H9 (cell line): ENCODE measurements at regions not wholly inside any gene's neighbourhood (a gene's known extent, or its start where the extent isn't known, plus 50 kb on each side); places are given as distances from the start of the nearest gene placed in this dataset.

Source experiments
- DNase-seq: peaks from one replicate; pipeline ENCODE4 v3.0.0-alpha.2; 2017
- H2AFZ ChIP-seq: one replicate; pipeline ENCODE4 v1.6.1; 2013; ENCODE audit warnings: mild to moderate bottlenecking, low read length, control low read depth, moderate library complexity
- H2AK5ac ChIP-seq: 2 replicates; pipeline ENCODE4 v1.6.1; 2013; ENCODE audit warnings: low read length, control low read depth, mixed read lengths; ENCODE audit not compliant: insufficient read length
- H2BK120ac ChIP-seq: one replicate; pipeline ENCODE4 v1.6.1; 2013; ENCODE audit warnings: low read depth, mild to moderate bottlenecking, low read length, control low read depth, inconsistent platforms; ENCODE audit not compliant: poor library complexity, severe bottlenecking
- H2BK12ac ChIP-seq: 2 replicates; pipeline ENCODE4 v1.6.1; 2013; ENCODE audit warnings: low read length, control low read depth, mixed read lengths, low read depth; ENCODE audit not compliant: insufficient read length
- H2BK15ac ChIP-seq: 2 replicates; pipeline ENCODE4 v1.6.1; 2013; ENCODE audit warnings: low read depth, low read length, control low read depth
- H2BK20ac ChIP-seq: one replicate; pipeline ENCODE4 v1.6.1; 2013; ENCODE audit warnings: low read depth, mild to moderate bottlenecking, low read length, control low read depth, inconsistent platforms; ENCODE audit not compliant: poor library complexity, severe bottlenecking
- H2BK5ac ChIP-seq: 2 replicates; pipeline ENCODE4 v1.6.1; 2013; ENCODE audit warnings: low read length, control low read depth, mixed read lengths; ENCODE audit not compliant: insufficient read length
- H3K14ac ChIP-seq: 2 replicates; pipeline ENCODE4 v1.6.1; 2013; ENCODE audit warnings: low read length, control low read depth; ENCODE audit not compliant: insufficient read depth
- H3K18ac ChIP-seq: 2 replicates; pipeline ENCODE4 v1.6.1; 2013; ENCODE audit warnings: low read depth, mild to moderate bottlenecking, mixed read lengths, low read length, control low read depth; ENCODE audit not compliant: insufficient read length
- H3K23ac ChIP-seq: 2 replicates; pipeline ENCODE4 v1.6.1; 2013; ENCODE audit warnings: low read length, control low read depth, mixed read lengths, low read depth; ENCODE audit not compliant: insufficient read length
- H3K23me2 ChIP-seq: 2 replicates; pipeline ENCODE4 v1.6.1; 2013; ENCODE audit warnings: low read depth, mild to moderate bottlenecking, mixed read lengths, low read length, control low read depth; ENCODE audit not compliant: insufficient read length, poor library complexity, severe bottlenecking
- H3K27ac ChIP-seq: 2 replicates; pipeline ENCODE4 v1.5.1; 2013; ENCODE audit warnings: low read length, control low read depth, mixed read lengths, low read depth; ENCODE audit not compliant: insufficient read length
- H3K27me3 ChIP-seq: 2 replicates; pipeline ENCODE4 v1.6.1; 2013; ENCODE audit warnings: low read length, control low read depth, inconsistent platforms; ENCODE audit not compliant: insufficient read depth
- H3K4ac ChIP-seq: 2 replicates; pipeline ENCODE4 v1.6.1; 2013; ENCODE audit warnings: low read depth, mild to moderate bottlenecking, control low read depth, inconsistent platforms, low read length, moderate library complexity
- H3K4me1 ChIP-seq: 2 replicates; pipeline ENCODE4 v1.6.1; 2013; ENCODE audit warnings: low read length, control low read depth, inconsistent platforms; ENCODE audit not compliant: insufficient read depth
- H3K4me2 ChIP-seq: 2 replicates; pipeline ENCODE4 v1.6.1; 2013; ENCODE audit warnings: low read length, control low read depth, mixed read lengths; ENCODE audit not compliant: insufficient read length, insufficient read depth
- H3K56ac ChIP-seq: 2 replicates; pipeline ENCODE4 v1.6.1; 2013; ENCODE audit warnings: low read depth, mild to moderate bottlenecking, mixed read lengths, low read length, control low read depth; ENCODE audit not compliant: insufficient read length
- H3K79me1 ChIP-seq: 2 replicates; pipeline ENCODE4 v1.6.1; 2013; ENCODE audit warnings: low read depth, mild to moderate bottlenecking, moderate library complexity, low read length, control low read depth, inconsistent platforms; ENCODE audit not compliant: insufficient read depth, poor library complexity, severe bottlenecking
- H3K79me2 ChIP-seq: 2 replicates; pipeline ENCODE4 v1.6.1; 2013; ENCODE audit warnings: low read length, control low read depth, inconsistent platforms; ENCODE audit not compliant: insufficient read depth
- H3K9ac ChIP-seq: 2 replicates; pipeline ENCODE4 v1.6.1; 2013; ENCODE audit warnings: low read length, control low read depth, mixed read lengths; ENCODE audit not compliant: insufficient read length; ENCODE audit errors: extremely low read depth
- H3K9me3 ChIP-seq: one replicate; pipeline ENCODE4 v1.6.1; 2013; ENCODE audit warnings: low read depth, low read length, inconsistent platforms; ENCODE audit not compliant: control insufficient read depth
- H3T11ph ChIP-seq: one replicate; pipeline ENCODE4 v1.6.1; 2013; ENCODE audit warnings: mild to moderate bottlenecking, low read length, control low read depth, inconsistent platforms
- H4K20me1 ChIP-seq: one replicate; pipeline ENCODE4 v1.6.1; 2013; ENCODE audit not compliant: control insufficient read depth, insufficient read length, insufficient read depth
- H4K5ac ChIP-seq: 2 replicates; pipeline ENCODE4 v1.6.1; 2013; ENCODE audit warnings: low read depth, mild to moderate bottlenecking, mixed read lengths, low read length, control low read depth; ENCODE audit not compliant: insufficient read length
- H4K8ac ChIP-seq: replicated peaks from 2 replicates; pipeline ENCODE4 v1.6.1; 2013; ENCODE audit warnings: low read length, control low read depth, mixed read lengths, low read depth; ENCODE audit not compliant: insufficient read length
- H4K91ac ChIP-seq: 2 replicates; pipeline ENCODE4 v1.6.1; 2013; ENCODE audit warnings: low read depth, mild to moderate bottlenecking, moderate library complexity, mixed read lengths, low read length, control low read depth; ENCODE audit not compliant: insufficient read length
- H3K27ac Mint-ChIP-seq, 3 experiments: 2 replicates in 2 of 3; 3 replicates in 1 of 3; pipeline ENCODE4 v1.8.0; 2020 to 2021; ENCODE audit warnings: mixed read lengths in 3 of 3, mild to moderate bottlenecking in 1 of 3, moderate library complexity in 1 of 3
- H3K27me3 Mint-ChIP-seq: 2 replicates; pipeline ENCODE4 v1.8.0; 2021; ENCODE audit warnings: low read depth, mild to moderate bottlenecking, moderate library complexity, mixed read lengths
- H3K36me3 Mint-ChIP-seq, 3 experiments: 2 replicates in 2 of 3; 3 replicates in 1 of 3; pipeline ENCODE4 v1.8.0; 2020 to 2021; ENCODE audit warnings: low read depth in 3 of 3, mixed read lengths in 3 of 3; ENCODE audit not compliant: insufficient read depth in 1 of 3
- H3K4me1 Mint-ChIP-seq, 2 experiments: 2 replicates each; pipeline ENCODE4 v1.8.0; 2020; ENCODE audit warnings: mixed read lengths in 2 of 2
- H3K4me3 Mint-ChIP-seq, 2 experiments: 2 replicates in 1 of 2; 3 replicates in 1 of 2; pipeline ENCODE4 v1.8.0; 2020 to 2021; ENCODE audit warnings: mild to moderate bottlenecking in 2 of 2, mixed read lengths in 2 of 2, moderate library complexity in 1 of 2
- H3K9me3 Mint-ChIP-seq, 2 experiments: 2 replicates in 1 of 2; 3 replicates in 1 of 2; pipeline ENCODE4 v1.8.0; 2020; ENCODE audit warnings: mild to moderate bottlenecking in 2 of 2, mixed read lengths in 2 of 2, moderate library complexity in 1 of 2
- WGBS: extraction: QIAGEN DNeasy Blood & Tissue Kit; methylation state at CpG from one replicate; pipeline ENCODE4 v1.1.7; 2013; ENCODE audit warnings: missing lambda C conversion rate, low lambda C conversion rate, mixed read lengths; ENCODE audit not compliant: insufficient read length; ENCODE audit errors: extremely low coverage; 5-methylcytosine and 5-hydroxymethylcytosine counted together
- TF ChIP-seq, protein P1 (sequence below): fragments of 200-600 bp; sonication (generic); conservative IDR thresholded peaks from 3 replicates; pipeline ENCODE4 v1.8.0; 2021; ENCODE audit warnings: antibody characterized with exemption, mild to moderate bottlenecking

DNA sequence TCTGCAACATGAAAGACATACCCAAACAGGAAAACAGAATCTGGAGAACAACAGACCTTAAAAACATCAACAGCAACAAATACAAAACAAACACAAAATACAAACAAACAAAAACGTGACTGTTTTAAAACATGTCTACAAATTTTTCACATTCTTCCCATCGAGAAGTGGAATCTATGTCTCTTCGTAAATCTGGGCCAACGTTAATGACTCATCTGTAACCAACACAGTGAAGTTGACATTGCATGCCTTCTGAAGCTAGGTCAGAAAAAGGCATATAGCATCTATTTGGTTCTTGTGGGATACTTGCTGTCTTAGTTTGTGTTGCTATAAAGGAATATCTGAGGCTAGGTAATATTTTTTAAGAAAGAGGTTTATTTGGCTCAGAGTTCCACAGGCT is 139.2 kb upstream of the FOXN2 start:
- Histone ChIP-seq H2BK120ac (no peak overlapping the region), H2AFZ (no peak overlapping the region), H2BK5ac (no peak overlapping the region), H4K91ac (no peak overlapping the region), H3K9ac (no peak overlapping the region), H3K4me2 (no peak overlapping the region), H3K4me1 (peaks cover 2% of the 10 kb centered on the region; the same call in 1 of the 2 replicates), H4K8ac (no peak overlapping the region), H2BK20ac (no peak overlapping the region), H3K23me2 (no peaks in the 10 kb centered on the region), H3K9me3 (no peaks in the 10 kb centered on the region), H2AK5ac (no peak overlapping the region), H3K79me2 (no peaks in the 10 kb centered on the region), H3K27ac (no peak overlapping the region), H3K56ac (no peak overlapping the region), H3K14ac (no peak overlapping the region), H2BK12ac (no peak overlapping the region), H4K20me1 (no peaks in the 10 kb centered on the region), H3K4ac (no peak overlapping the region), H3K27me3 (no peaks in the 10 kb centered on the region), H2BK15ac (no peak overlapping the region), H3K18ac (no peak overlapping the region), H3K23ac (no peak overlapping the region), H3T11ph (no peak overlapping the region), H3K79me1 (no peaks in the 10 kb centered on the region), H4K5ac (no peak overlapping the region)
- Mint-ChIP-seq H3K4me3 (no peak overlapping the region), H3K27me3 (no peaks in the 10 kb centered on the region), H3K4me1 (peaks cover 7 to 10% of the 10 kb centered on the region in 2 experiments), H3K9me3 (0 out of 5 replicates have a peak, but pooled peaks cover 0 to 2% of the 10 kb centered on the region in 2 experiments), H3K36me3 (peaks cover 0 to 4% (median 3%) of the 10 kb centered on the region in 3 experiments; a peak in 1 of 7 replicates), H3K27ac (no peak overlapping the region; a peak in 1 of 7 replicates)
- no CpG with 5 or more reads among the region's 4 CpGs for WGBS
- TF ChIP-seq, protein P1, sequence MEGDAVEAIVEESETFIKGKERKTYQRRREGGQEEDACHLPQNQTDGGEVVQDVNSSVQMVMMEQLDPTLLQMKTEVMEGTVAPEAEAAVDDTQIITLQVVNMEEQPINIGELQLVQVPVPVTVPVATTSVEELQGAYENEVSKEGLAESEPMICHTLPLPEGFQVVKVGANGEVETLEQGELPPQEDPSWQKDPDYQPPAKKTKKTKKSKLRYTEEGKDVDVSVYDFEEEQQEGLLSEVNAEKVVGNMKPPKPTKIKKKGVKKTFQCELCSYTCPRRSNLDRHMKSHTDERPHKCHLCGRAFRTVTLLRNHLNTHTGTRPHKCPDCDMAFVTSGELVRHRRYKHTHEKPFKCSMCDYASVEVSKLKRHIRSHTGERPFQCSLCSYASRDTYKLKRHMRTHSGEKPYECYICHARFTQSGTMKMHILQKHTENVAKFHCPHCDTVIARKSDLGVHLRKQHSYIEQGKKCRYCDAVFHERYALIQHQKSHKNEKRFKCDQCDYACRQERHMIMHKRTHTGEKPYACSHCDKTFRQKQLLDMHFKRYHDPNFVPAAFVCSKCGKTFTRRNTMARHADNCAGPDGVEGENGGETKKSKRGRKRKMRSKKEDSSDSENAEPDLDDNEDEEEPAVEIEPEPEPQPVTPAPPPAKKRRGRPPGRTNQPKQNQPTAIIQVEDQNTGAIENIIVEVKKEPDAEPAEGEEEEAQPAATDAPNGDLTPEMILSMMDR: no peak
- no peak for DNase-seq
